ENCODE measurements at regions not wholly inside any gene's neighbourhood (a gene's known extent, or its start where the extent isn't known, plus 50 kb on each side); places are given as distances from the start of the nearest gene placed in this dataset.
"Not testable (repeated sequence)": the region's sequence is repeated elsewhere in the genome, so short reads cannot be mapped to it uniquely, and the experiment has no call there.

GRCh38 chr20:40941133-40941610 lies 87.5 kb upstream of the TOP1 start:
- DNase-seq = no peak

GRCh38 chr20:40942006-40942405 lies 86.6 kb upstream of the TOP1 start:
- DNase-seq = no peak

GRCh38 chr20:40942775-40943174 lies 85.8 kb upstream of the TOP1 start:
- DNase-seq = no peak

GRCh38 chr20:40943591-40943990 lies 85.0 kb upstream of the TOP1 start:
- no peak for DNase-seq

GRCh38 chr20:40945189-40945588 lies 83.4 kb upstream of the TOP1 start:
- DNase-seq = no peak

GRCh38 chr20:40945754-40946450 lies 82.7 kb upstream of the TOP1 start:
- DNase-seq = peak; percentile 2

GRCh38 chr20:40946451-40946850 lies 82.2 kb upstream of the TOP1 start:
- no peak for DNase-seq

- DNase-seq = no peak
Measured at GRCh38 chr20:40948465-40949267, 80.0 kb upstream of the TOP1 start.

GRCh38 chr20:40949346-40949745 lies 79.3 kb upstream of the TOP1 start:
- no peak for DNase-seq

- no peak for DNase-seq
Measured at GRCh38 chr20:40952136-40952535, 76.5 kb upstream of the TOP1 start.

- DNase-seq = no peak
Measured at GRCh38 chr20:40953416-40953815, 75.2 kb upstream of the TOP1 start.

- no peak for DNase-seq
Measured at GRCh38 chr20:40953856-40954255, 74.8 kb upstream of the TOP1 start.

- no peak for DNase-seq
Measured at GRCh38 chr20:40954521-40955165, 74.0 kb upstream of the TOP1 start.

- DNase-seq = no peak
Measured at GRCh38 chr20:40955326-40955725, 73.3 kb upstream of the TOP1 start.

GRCh38 chr20:40955826-40956225 lies 72.8 kb upstream of the TOP1 start:
- DNase-seq = not testable (repeated sequence)

- no peak for DNase-seq
Measured at GRCh38 chr20:40956542-40957264, 71.9 kb upstream of the TOP1 start.

- DNase-seq = no peak
Measured at GRCh38 chr20:40957265-40957760, 71.3 kb upstream of the TOP1 start.

- no peak for DNase-seq
Measured at GRCh38 chr20:40958598-40958997, 70.0 kb upstream of the TOP1 start.

GRCh38 chr20:40959325-40960092 lies 69.1 kb upstream of the TOP1 start:
- DNase-seq = no peak

- no peak for DNase-seq
Measured at GRCh38 chr20:40960101-40960500, 68.5 kb upstream of the TOP1 start.

- no peak for DNase-seq
Measured at GRCh38 chr20:40960521-40960956, 68.1 kb upstream of the TOP1 start.

GRCh38 chr20:40961176-40961575 lies 67.4 kb upstream of the TOP1 start:
- no peak for DNase-seq
